Gastrocnemius medialis (tissue), 4 donors: ENCODE measurements at regions not wholly inside any gene's neighbourhood (a gene's known extent, or its start where the extent isn't known, plus 50 kb on each side); places are given as distances from the start of the nearest gene placed in this dataset.
A peak's percentile ranks its signal among the peaks of the same experiment; 100 is the strongest.

Experiments used
- CTCF ChIP-seq, 5 experiments: fragments of 450-650 bp in 3 of 5; fragments of 200-600 bp in 2 of 5; sonication (generic) in 2 of 5; IDR thresholded peaks in 4 of 5; conservative IDR thresholded peaks in 1 of 5; 1 replicate in 4 of 5; 2 replicates in 1 of 5; pipeline ENCODE4 v1.5.1; 2016 to 2019; ENCODE audit warnings: antibody characterized with exemption in 5 of 5, mild to moderate bottlenecking in 3 of 5, moderate library complexity in 3 of 5
- POLR2A ChIP-seq, 2 donors: fragments of 450-650 bp; IDR thresholded peaks; one replicate each; pipeline ENCODE4 v1.6.1; 2017; ENCODE audit warnings: antibody characterized with exemption in 2 of 2, mild to moderate bottlenecking in 2 of 2, moderate library complexity in 2 of 2

- peak in 1 of 5 experiments; percentile 18 for TF ChIP-seq CTCF (IDR thresholded peaks at IDR 0.05 in 4 of 5, conservative IDR thresholded peaks at IDR 0.05 in 1 of 5)
- TF ChIP-seq POLR2A (IDR thresholded peaks at IDR 0.05) = no peak
These were observed 133.4 kb upstream of the GAS1 start for GRCh38 chr9:87080512-87081264.
